Neural cell (in vitro differentiated cells): ENCODE measurements at regions not wholly inside any gene's neighbourhood (a gene's known extent, or its start where the extent isn't known, plus 50 kb on each side); places are given as distances from the start of the nearest gene placed in this dataset.

Experiments
- H2AFZ ChIP-seq: fragments of 200-600, 300-800 bp; sonication (generic), shearing (Covaris generic); 2 replicates; pipeline ENCODE4 v1.6.0; 2014; ENCODE audit warnings: low read depth, mild to moderate bottlenecking, antibody characterized with exemption, low read length, moderate library complexity
- H3F3A ChIP-seq: fragments of 200-600 bp; shearing (Covaris generic); 2 replicates; pipeline ENCODE4 v1.6.1; 2016; ENCODE audit warnings: mild to moderate bottlenecking, moderate library complexity, mixed read lengths, antibody characterized with exemption, low read length; ENCODE audit not compliant: insufficient read depth, poor library complexity, severe bottlenecking
- H3K27ac ChIP-seq: fragments of 200-600, 300-800 bp; sonication (generic), shearing (Covaris generic); 2 replicates; pipeline ENCODE4 v1.5.1; 2014; ENCODE audit warnings: mild to moderate bottlenecking, low read length, moderate library complexity
- H3K27me3 ChIP-seq: fragments of 300-800, 200-600 bp; sonication (generic), shearing (Covaris generic); 2 replicates; pipeline ENCODE4 v1.6.0; 2014; ENCODE audit warnings: mild to moderate bottlenecking, low read depth, low read length, moderate library complexity; ENCODE audit not compliant: insufficient read depth
- H3K36me3 ChIP-seq: fragments of 300-800, 200-600 bp; sonication (generic), shearing (Covaris generic); 2 replicates; pipeline ENCODE4 v1.5.1; 2014; ENCODE audit warnings: mild to moderate bottlenecking, antibody characterized with exemption, low read length, moderate library complexity; ENCODE audit not compliant: insufficient read depth
- H3K4me2 ChIP-seq: fragments of 300-800, 200-600 bp; sonication (generic), shearing (Covaris generic); 2 replicates; pipeline ENCODE4 v1.6.0; 2014; ENCODE audit warnings: mild to moderate bottlenecking, low read length
- H3K4me3 ChIP-seq: fragments of 300-800, 200-600 bp; sonication (generic), shearing (Covaris generic); 2 replicates; pipeline ENCODE4 v1.5.1; 2014; ENCODE audit warnings: mild to moderate bottlenecking, low read length, moderate library complexity
- H3K79me2 ChIP-seq: fragments of 200-600 bp; shearing (Covaris generic); replicated peaks from 2 replicates; pipeline ENCODE4 v1.6.0; 2014; ENCODE audit warnings: mild to moderate bottlenecking, low read length, moderate library complexity; ENCODE audit not compliant: insufficient read depth
- H3K9ac ChIP-seq: fragments of 300-800, 200-600 bp; sonication (generic), shearing (Covaris generic); 2 replicates; pipeline ENCODE4 v1.6.1; 2016; ENCODE audit warnings: mild to moderate bottlenecking, low read length, mixed read lengths
- H3K9me2 ChIP-seq: fragments of 200-600 bp; shearing (Covaris generic); 2 replicates; pipeline ENCODE4 v1.6.1; 2016; ENCODE audit warnings: mild to moderate bottlenecking, low read length, mixed read lengths; ENCODE audit not compliant: insufficient read depth
- H3K9me3 ChIP-seq: fragments of 200-600, 300-800 bp; sonication (generic), shearing (Covaris generic); 2 replicates; pipeline ENCODE4 v1.6.1; 2016; ENCODE audit warnings: mild to moderate bottlenecking, mixed run types, low read length, moderate library complexity, mixed read lengths
- H4K20me1 ChIP-seq: fragments of 200-600 bp; shearing (Covaris generic); 2 replicates; pipeline ENCODE4 v1.6.1; 2016; ENCODE audit warnings: mild to moderate bottlenecking, mixed run types; ENCODE audit not compliant: insufficient read depth
- EP300 ChIP-seq: fragments of 450-650 bp; conservative IDR thresholded peaks from 2 replicates; pipeline ENCODE4 v1.6.1; 2014; ENCODE audit warnings: antibody characterized with exemption, mild to moderate bottlenecking, moderate library complexity; ENCODE audit not compliant: poor library complexity, severe bottlenecking
- MXI1 ChIP-seq: fragments of 450-650 bp; conservative IDR thresholded peaks from 2 replicates; pipeline ENCODE4 v1.6.1; 2014; ENCODE audit warnings: antibody characterized with exemption, mild to moderate bottlenecking; ENCODE audit not compliant: poor library complexity, severe bottlenecking
- POLR2AphosphoS5 ChIP-seq: IDR thresholded peaks from 2 replicates; pipeline ENCODE4 v1.6.1; 2012
- SMC3 ChIP-seq: fragments of 450-650 bp; conservative IDR thresholded peaks from 2 replicates; pipeline ENCODE4 v1.6.1; 2014; ENCODE audit warnings: antibody characterized with exemption, mild to moderate bottlenecking, moderate library complexity; ENCODE audit not compliant: poor library complexity
- TAF1 ChIP-seq: IDR thresholded peaks from 2 replicates; pipeline ENCODE4 v1.6.1; 2012; ENCODE audit warnings: low read depth
- TF ChIP-seq, protein P1 (sequence below): fragments of 450-650 bp; IDR thresholded peaks from 2 replicates; pipeline ENCODE4 v1.5.1; 2014; ENCODE audit warnings: antibody characterized with exemption, mild to moderate bottlenecking, moderate library complexity; ENCODE audit not compliant: poor library complexity, severe bottlenecking
- TF ChIP-seq, protein P2 (sequence below): IDR thresholded peaks from 2 replicates; pipeline ENCODE4 v1.6.1; 2012; ENCODE audit warnings: borderline replicate concordance

DNA sequence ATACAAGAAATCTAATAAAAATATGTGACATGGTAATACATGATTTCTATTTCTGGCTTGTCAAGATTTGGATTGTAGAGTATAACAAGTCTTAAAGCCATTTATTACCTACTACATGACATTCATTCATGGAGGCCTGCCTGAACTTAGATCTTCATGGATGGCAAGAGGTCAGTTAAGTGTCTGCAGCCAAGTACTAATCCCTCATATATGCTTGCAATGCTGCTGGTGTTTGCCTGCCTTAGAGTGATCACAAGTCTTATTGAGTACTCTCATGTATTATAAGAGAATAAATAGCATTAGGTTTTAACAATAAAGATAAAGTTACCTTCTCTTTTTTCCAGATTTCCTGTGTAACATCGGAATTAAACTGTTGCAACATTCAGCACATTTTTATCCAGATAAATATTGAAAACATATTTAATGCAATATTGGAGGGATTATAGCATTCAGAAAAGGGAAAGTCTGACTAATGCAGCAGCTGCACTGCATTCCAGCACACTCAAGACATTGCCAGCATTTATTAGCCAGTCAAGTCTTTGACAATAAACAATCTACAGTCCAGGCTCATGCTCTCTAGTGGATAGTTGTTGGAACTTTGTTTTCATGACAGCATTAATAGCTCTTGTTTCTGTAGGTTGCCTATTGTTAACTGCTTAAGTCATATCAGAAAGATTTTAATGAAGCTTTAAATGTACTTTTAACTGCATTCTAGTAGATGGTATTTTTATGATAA lies 737.1 kb downstream of the FAT4 start:
- Histone ChIP-seq H3F3A (no peaks in the 10 kb centered on the region), H4K20me1 (no peaks in the 10 kb centered on the region), H3K9me3 (no peaks in the 10 kb centered on the region), H3K79me2 (no peaks in the 10 kb centered on the region), H3K4me2 (no peak overlapping the region), H3K9me2 (no peaks in the 10 kb centered on the region), H3K36me3 (no peaks in the 10 kb centered on the region), H3K27me3 (no peaks in the 10 kb centered on the region), H2AFZ (no peak overlapping the region), H3K27ac (no peak overlapping the region), H3K4me3 (no peak overlapping the region), H3K9ac (no peak overlapping the region)
- peak; percentile 36 for TF ChIP-seq SMC3
- TF ChIP-seq, protein P1, sequence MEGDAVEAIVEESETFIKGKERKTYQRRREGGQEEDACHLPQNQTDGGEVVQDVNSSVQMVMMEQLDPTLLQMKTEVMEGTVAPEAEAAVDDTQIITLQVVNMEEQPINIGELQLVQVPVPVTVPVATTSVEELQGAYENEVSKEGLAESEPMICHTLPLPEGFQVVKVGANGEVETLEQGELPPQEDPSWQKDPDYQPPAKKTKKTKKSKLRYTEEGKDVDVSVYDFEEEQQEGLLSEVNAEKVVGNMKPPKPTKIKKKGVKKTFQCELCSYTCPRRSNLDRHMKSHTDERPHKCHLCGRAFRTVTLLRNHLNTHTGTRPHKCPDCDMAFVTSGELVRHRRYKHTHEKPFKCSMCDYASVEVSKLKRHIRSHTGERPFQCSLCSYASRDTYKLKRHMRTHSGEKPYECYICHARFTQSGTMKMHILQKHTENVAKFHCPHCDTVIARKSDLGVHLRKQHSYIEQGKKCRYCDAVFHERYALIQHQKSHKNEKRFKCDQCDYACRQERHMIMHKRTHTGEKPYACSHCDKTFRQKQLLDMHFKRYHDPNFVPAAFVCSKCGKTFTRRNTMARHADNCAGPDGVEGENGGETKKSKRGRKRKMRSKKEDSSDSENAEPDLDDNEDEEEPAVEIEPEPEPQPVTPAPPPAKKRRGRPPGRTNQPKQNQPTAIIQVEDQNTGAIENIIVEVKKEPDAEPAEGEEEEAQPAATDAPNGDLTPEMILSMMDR: peak; percentile 32
- no peak for TF ChIP-seq POLR2AphosphoS5

DNA sequence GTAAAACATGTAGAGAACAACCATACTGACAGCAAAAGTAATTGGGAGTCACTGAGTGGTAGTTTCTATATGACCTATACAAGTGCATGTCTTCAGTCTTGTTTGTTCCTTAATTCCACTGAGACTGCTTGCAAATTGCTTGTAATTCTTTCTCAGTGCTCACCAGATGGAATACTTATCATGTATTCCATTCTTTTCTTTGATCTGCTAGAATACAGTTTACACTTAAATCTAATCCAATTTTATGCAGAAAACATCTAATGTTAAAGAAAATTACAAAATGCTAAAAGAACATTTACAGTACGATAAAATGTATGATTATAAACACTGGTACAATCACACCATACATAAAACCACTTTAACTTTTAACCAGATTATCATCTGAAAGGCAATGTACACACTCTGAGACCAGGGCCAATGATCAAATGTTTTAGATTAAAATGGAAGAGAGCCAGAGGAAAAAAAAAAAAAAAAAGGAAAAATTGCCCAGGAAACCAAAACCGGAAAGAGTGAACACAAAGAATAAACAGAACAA lies 741.4 kb downstream of the FAT4 start:
- Histone ChIP-seq H3K27me3 (no peaks in the 10 kb centered on the region), H3K4me2 (no peak overlapping the region), H3K9me2 (no peaks in the 10 kb centered on the region), H3K79me2 (no peaks in the 10 kb centered on the region), H2AFZ (no peak overlapping the region), H3K9me3 (no peaks in the 10 kb centered on the region), H3K27ac (no peak overlapping the region), H3F3A (no peaks in the 10 kb centered on the region), H3K9ac (no peak overlapping the region), H3K36me3 (no peaks in the 10 kb centered on the region), H4K20me1 (no peaks in the 10 kb centered on the region), H3K4me3 (no peak overlapping the region)
- TF ChIP-seq TAF1 (no peak), EP300 (no peak), MXI1 (no peak), POLR2AphosphoS5 (no peak), SMC3 (no peak)
- TF ChIP-seq, protein P2, sequence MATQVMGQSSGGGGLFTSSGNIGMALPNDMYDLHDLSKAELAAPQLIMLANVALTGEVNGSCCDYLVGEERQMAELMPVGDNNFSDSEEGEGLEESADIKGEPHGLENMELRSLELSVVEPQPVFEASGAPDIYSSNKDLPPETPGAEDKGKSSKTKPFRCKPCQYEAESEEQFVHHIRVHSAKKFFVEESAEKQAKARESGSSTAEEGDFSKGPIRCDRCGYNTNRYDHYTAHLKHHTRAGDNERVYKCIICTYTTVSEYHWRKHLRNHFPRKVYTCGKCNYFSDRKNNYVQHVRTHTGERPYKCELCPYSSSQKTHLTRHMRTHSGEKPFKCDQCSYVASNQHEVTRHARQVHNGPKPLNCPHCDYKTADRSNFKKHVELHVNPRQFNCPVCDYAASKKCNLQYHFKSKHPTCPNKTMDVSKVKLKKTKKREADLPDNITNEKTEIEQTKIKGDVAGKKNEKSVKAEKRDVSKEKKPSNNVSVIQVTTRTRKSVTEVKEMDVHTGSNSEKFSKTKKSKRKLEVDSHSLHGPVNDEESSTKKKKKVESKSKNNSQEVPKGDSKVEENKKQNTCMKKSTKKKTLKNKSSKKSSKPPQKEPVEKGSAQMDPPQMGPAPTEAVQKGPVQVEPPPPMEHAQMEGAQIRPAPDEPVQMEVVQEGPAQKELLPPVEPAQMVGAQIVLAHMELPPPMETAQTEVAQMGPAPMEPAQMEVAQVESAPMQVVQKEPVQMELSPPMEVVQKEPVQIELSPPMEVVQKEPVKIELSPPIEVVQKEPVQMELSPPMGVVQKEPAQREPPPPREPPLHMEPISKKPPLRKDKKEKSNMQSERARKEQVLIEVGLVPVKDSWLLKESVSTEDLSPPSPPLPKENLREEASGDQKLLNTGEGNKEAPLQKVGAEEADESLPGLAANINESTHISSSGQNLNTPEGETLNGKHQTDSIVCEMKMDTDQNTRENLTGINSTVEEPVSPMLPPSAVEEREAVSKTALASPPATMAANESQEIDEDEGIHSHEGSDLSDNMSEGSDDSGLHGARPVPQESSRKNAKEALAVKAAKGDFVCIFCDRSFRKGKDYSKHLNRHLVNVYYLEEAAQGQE: no peak
- TF ChIP-seq, protein P1: no peak
